ENCODE measurements at regions not wholly inside any gene's neighbourhood (a gene's known extent, or its start where the extent isn't known, plus 50 kb on each side); places are given as distances from the start of the nearest gene placed in this dataset.
"Not testable (repeated sequence)": the region's sequence is repeated elsewhere in the genome, so short reads cannot be mapped to it uniquely, and the experiment has no call there.

- no peak for DNase-seq
These were observed 51.3 kb upstream of the SUB1 start for GRCh38 chr5:32534041-32534440.

GRCh38 chr5:32531885-32532520, 53.4 kb upstream of the SUB1 start:
- no peak for DNase-seq

- DNase-seq, result not testable (repeated sequence)
These were observed 58.0 kb upstream of the SUB1 start for GRCh38 chr5:32527321-32527720.

DNA sequence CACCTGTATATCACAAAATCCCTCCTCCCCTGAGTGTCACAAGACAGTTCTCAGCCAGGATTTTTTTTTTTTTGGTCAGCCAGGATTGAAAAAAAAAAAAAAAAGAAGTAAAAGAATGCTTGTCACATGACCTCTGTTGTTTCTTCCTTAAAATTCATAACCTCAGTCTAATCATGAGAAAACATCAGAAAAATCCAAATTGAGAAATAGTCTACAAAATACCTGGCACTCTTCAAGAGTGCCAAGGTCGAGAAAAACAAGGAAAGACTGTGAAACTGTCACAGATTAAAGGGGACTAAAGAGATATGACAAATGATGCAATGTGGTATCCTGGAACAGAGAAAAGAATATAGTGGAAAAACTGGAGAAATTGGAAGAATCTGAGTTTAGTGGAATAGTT, 58.5 kb upstream of the SUB1 start:
- DNase-seq, result no peak

- DNase-seq, result peak; percentile 57
These were observed 61.7 kb upstream of the SUB1 start for GRCh38 chr5:32523625-32524024.

GRCh38 chr5:32522429-32523143, 62.8 kb upstream of the SUB1 start:
- peak; percentile 49 for DNase-seq

- DNase-seq, result no peak
These were observed 63.9 kb upstream of the SUB1 start for GRCh38 chr5:32521481-32521880.

GRCh38 chr5:32520972-32521371, 64.4 kb upstream of the SUB1 start:
- DNase-seq, result no peak

- DNase-seq, result no peak
These were observed 65.0 kb upstream of the SUB1 start for GRCh38 chr5:32520356-32520755.

DNA sequence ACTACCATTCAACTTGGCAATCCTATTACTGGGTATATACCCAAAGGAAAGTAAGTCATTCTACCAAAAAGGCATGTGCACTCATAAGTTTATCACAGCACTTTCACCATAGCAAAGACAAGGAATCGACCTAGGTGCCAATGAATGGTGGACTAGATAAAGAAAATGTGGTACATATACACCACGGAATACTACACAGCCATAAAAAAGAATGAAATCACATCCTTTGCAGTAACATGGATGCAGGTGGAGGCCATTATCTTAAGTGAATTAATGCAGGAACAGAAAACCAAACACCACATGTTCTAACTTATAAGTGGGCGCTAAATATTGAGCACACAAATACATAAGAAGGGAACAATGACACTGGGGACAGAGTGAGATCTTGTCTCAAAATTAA, 65.8 kb upstream of the SUB1 start:
- no peak for DNase-seq

GRCh38 chr5:32514806-32515205, 70.3 kb upstream of the ZFR start:
- no peak for DNase-seq

GRCh38 chr5:32512926-32513325, 68.4 kb upstream of the ZFR start:
- no peak for DNase-seq

DNA sequence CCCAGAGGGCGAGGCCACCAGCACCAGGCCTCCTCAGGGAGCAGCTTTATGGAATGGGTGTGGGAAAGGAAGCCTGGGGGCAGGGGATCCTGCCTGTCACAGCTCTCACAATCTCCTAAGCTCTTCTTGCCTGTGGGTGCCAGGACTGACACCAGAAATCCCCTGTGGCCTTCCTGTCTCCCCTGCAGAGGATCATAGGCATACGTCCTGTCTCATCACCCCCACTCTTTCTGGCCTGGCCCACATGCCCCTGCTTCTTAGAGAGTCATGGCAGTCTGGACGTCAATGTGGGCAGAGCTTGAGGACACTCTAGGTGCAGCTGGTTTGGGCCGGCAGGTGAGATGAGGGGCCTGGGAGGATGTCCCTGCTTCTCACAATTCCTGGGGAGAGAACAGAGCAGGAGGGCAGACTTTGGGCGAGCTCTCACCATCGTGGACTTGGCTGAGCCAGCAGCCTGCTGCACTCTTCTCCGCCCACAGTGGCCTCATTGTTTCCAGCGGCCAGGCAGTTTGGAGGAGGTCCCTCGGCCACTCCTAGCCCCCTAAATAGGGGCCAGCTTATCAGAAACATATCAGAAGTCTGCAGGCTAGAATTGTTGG, 67.3 kb upstream of the ZFR start:
- no peak for DNase-seq

DNA sequence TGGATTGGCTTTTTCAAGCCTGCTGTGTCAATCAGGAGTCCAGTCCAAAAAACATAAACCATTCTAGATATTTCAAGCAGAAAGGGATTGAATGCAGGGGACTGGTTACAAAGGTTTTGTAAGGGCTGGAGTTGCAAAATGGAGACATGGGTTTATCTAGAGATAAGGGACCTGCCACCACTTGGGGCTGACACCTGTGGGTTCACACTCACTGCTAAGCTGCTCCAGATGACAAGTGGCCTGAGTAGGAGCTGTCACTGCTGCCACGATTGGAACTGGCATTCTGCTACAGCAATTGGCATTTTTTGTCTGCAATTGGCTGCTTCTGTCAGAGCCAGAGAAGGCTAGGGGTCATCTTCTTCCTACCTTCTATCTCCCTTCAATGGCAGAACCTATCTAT, 66.3 kb upstream of the ZFR start:
- DNase-seq, result peak; percentile 50

- DNase-seq, result no peak
These were observed 64.6 kb upstream of the ZFR start for GRCh38 chr5:32508806-32509805.

- no peak for DNase-seq
These were observed 63.3 kb upstream of the ZFR start for GRCh38 chr5:32507738-32508434.

DNA sequence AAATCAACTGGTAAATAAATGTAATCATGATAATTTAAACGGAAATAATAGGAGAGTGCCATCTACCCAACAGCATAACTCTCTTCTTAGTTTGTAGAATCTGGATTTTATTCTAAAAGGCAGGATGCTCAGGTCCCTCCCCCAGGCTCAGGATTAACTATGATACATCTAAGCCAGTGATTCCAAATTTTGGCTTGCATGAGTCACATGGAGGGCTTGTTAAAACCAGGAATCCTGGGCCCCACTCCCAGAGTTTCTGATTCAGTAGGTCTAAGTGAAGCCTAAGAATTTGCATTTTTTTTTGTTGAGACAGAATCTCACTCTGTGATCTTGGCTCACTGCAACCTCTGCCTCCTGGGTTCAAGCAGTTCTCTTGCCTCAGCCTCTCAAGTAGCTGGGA, 62.3 kb upstream of the ZFR start:
- DNase-seq, result no peak

GRCh38 chr5:32506201-32506661, 61.7 kb upstream of the ZFR start:
- no peak for DNase-seq

- no peak for DNase-seq
These were observed 61.2 kb upstream of the ZFR start for GRCh38 chr5:32505756-32506155.

DNA sequence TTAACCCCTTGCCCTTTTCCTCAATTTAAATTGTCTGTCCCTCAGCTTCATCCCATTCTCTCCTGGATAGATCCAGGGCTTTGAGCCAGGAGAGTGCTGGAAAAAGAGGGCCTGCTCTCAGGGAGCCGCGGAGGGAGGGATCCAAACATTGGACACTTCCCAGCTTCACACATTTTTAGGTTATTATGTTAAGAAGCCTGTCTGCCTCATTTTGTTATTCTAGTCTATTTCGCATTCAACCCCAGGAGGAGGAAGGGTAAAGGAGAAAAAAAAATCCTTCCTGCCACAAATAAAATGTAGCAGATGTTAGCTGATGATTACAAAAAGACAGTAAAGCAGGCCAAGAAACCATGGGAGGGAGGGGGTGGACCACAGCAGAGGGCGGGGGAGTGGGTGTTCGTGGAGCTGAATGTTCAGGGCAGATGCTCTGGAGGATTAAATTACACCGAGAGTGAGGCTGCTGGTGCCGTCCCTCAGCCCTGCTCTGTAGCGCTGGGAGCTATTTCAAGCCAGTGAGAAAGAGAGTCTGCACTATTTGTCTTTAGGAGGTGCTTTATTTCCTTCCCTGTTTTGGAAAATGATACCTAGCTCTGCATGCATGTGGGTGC, 60.6 kb upstream of the ZFR start:
- peak; percentile 91 for DNase-seq

GRCh38 chr5:32504329-32504988, 59.9 kb upstream of the ZFR start:
- no peak for DNase-seq
